Astrocyte (in vitro differentiated cells and primary cell): ENCODE measurements at regions not wholly inside any gene's neighbourhood (a gene's known extent, or its start where the extent isn't known, plus 50 kb on each side); places are given as distances from the start of the nearest gene placed in this dataset.

Experiments
- EZH2 ChIP-seq: IDR thresholded peaks from 2 replicates; pipeline ENCODE4 v1.6.1; 2012; ENCODE audit warnings: mild to moderate bottlenecking, low read length, inconsistent platforms; ENCODE audit not compliant: insufficient read depth
- TF ChIP-seq, protein P1 (sequence below): IDR thresholded peaks from 2 replicates; pipeline ENCODE4 v1.5.1; 2011; ENCODE audit warnings: low read depth, mild to moderate bottlenecking, inconsistent platforms, low read length, moderate library complexity; ENCODE audit not compliant: insufficient read depth

DNA sequence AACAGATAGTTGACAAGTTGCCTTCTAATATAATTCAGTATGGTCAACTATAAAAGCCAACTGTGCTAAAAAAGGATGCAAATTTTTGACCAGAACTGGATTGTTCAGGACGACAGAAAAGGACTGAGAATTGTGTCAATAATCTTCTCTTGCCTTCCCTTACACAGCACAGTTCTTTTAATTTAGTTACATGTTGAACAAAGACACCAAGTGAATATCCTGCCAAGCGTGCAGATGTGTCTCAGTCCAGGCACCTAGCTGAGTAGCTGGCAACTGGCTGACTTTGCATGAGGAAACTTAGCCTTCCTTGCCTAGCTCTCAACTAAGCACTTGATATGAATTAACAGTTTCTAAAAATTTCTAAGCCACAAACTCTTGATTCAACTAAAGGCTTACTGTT lies 801.4 kb downstream of the BCL11A start:
- TF ChIP-seq, protein P1, sequence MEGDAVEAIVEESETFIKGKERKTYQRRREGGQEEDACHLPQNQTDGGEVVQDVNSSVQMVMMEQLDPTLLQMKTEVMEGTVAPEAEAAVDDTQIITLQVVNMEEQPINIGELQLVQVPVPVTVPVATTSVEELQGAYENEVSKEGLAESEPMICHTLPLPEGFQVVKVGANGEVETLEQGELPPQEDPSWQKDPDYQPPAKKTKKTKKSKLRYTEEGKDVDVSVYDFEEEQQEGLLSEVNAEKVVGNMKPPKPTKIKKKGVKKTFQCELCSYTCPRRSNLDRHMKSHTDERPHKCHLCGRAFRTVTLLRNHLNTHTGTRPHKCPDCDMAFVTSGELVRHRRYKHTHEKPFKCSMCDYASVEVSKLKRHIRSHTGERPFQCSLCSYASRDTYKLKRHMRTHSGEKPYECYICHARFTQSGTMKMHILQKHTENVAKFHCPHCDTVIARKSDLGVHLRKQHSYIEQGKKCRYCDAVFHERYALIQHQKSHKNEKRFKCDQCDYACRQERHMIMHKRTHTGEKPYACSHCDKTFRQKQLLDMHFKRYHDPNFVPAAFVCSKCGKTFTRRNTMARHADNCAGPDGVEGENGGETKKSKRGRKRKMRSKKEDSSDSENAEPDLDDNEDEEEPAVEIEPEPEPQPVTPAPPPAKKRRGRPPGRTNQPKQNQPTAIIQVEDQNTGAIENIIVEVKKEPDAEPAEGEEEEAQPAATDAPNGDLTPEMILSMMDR: no peak
- no peak for TF ChIP-seq EZH2
